MM.1S (cell line): ENCODE measurements at regions not wholly inside any gene's neighbourhood (a gene's known extent, or its start where the extent isn't known, plus 50 kb on each side); places are given as distances from the start of the nearest gene placed in this dataset.

Experiments
- DNase-seq: peaks from one replicate; pipeline ENCODE4 v3.0.0-alpha.2; 2015
- H2AFZ ChIP-seq: fragments of 300-600 bp; sonication (generic); 2 replicates; pipeline ENCODE4 v1.6.0; 2016; ENCODE audit warnings: antibody characterized with exemption, low read length
- H3F3A ChIP-seq: fragments of 300-600 bp; sonication (generic); 2 replicates; pipeline ENCODE4 v1.6.1; 2016; ENCODE audit warnings: mild to moderate bottlenecking, antibody characterized with exemption, low read length, moderate library complexity, mixed read lengths; ENCODE audit not compliant: insufficient read depth
- H3K27ac ChIP-seq: fragments of 300-600 bp; sonication (generic); 2 replicates; pipeline ENCODE4 v1.5.1; 2016; ENCODE audit warnings: mild to moderate bottlenecking, low read length
- H3K27me3 ChIP-seq: fragments of 300-600 bp; sonication (generic); replicated peaks from 2 replicates; pipeline ENCODE4 v1.6.0; 2016; ENCODE audit warnings: low read length; ENCODE audit not compliant: insufficient read depth
- H3K36me3 ChIP-seq: fragments of 300-600 bp; sonication (generic); replicated peaks from 2 replicates; pipeline ENCODE4 v1.6.1; 2016; ENCODE audit warnings: mild to moderate bottlenecking, low read length, mixed read lengths; ENCODE audit not compliant: insufficient read depth
- H3K4me1 ChIP-seq: fragments of 300-600 bp; sonication (generic); 2 replicates; pipeline ENCODE4 v1.6.1; 2016; ENCODE audit warnings: low read length, mixed read lengths
- H3K4me2 ChIP-seq: fragments of 300-600 bp; sonication (generic); 2 replicates; pipeline ENCODE4 v1.6.0; 2016; ENCODE audit warnings: low read depth, low read length
- H3K4me3 ChIP-seq: fragments of 300-600 bp; sonication (generic); 2 replicates; pipeline ENCODE4 v1.5.1; 2016; ENCODE audit warnings: low read length, mixed read lengths
- H3K79me2 ChIP-seq: fragments of 300-600 bp; sonication (generic); 2 replicates; pipeline ENCODE4 v1.6.1; 2016; ENCODE audit warnings: mixed run types, low read length, mixed read lengths
- H3K9ac ChIP-seq: fragments of 300-600 bp; sonication (generic); 2 replicates; pipeline ENCODE4 v1.6.1; 2016; ENCODE audit warnings: low read length, mixed read lengths
- H3K9me2 ChIP-seq: fragments of 300-600 bp; sonication (generic); replicated peaks from 2 replicates; pipeline ENCODE4 v1.6.1; 2016; ENCODE audit warnings: mild to moderate bottlenecking, low read length, mixed read lengths; ENCODE audit not compliant: insufficient read depth
- H3K9me3 ChIP-seq: fragments of 300-600 bp; sonication (generic); replicated peaks from 2 replicates; pipeline ENCODE4 v1.6.1; 2016; ENCODE audit warnings: mild to moderate bottlenecking, low read length, mixed read lengths; ENCODE audit not compliant: insufficient read depth
- H4K20me1 ChIP-seq: fragments of 300-600 bp; sonication (generic); 2 replicates; pipeline ENCODE4 v1.6.1; 2016; ENCODE audit warnings: mild to moderate bottlenecking, low read length, moderate library complexity, mixed read lengths; ENCODE audit not compliant: insufficient read depth
- CTCF ChIP-seq: fragments of 300-600 bp; sonication (generic); IDR thresholded peaks from 2 replicates; pipeline ENCODE4 v1.5.1; 2016; ENCODE audit warnings: antibody characterized with exemption, low read length, mixed read lengths
- EZH2 ChIP-seq: fragments of 300-600 bp; sonication (generic); optimal IDR thresholded peaks from 2 replicates; pipeline ENCODE3; 2017; ENCODE audit warnings: low read depth, mild to moderate bottlenecking, antibody characterized with exemption, low read length, mixed read lengths
- EZH2phosphoT487 ChIP-seq: fragments of 300-600 bp; sonication (generic); IDR thresholded peaks from 2 replicates; pipeline ENCODE4 v1.6.1; 2018; ENCODE audit warnings: antibody characterized with exemption, low read length

GRCh38 chr13:21980049-21980448 lies 309.2 kb downstream of the FGF9 start:
- H3K9me3 ChIP-seq, result no peaks in the 10 kb centered on the region
- no peak overlapping the region for H3K9ac ChIP-seq
- no peaks in the 10 kb centered on the region for H3K36me3 ChIP-seq
- H2AFZ ChIP-seq, result no peak overlapping the region
- H3K27ac ChIP-seq, result no peak overlapping the region
- H4K20me1 ChIP-seq, result no peaks in the 10 kb centered on the region
- H3F3A ChIP-seq, result no peaks in the 10 kb centered on the region
- H3K4me1 ChIP-seq, result no peaks in the 10 kb centered on the region
- H3K4me3 ChIP-seq, result no peak overlapping the region
- no peaks in the 10 kb centered on the region for H3K79me2 ChIP-seq
- no peaks in the 10 kb centered on the region for H3K9me2 ChIP-seq
- DNase-seq, result no peak
- no peak for TF ChIP-seq CTCF
- no peak for TF ChIP-seq EZH2phosphoT487
- TF ChIP-seq EZH2, result no peak
- no peak overlapping the region for H3K4me2 ChIP-seq
- no peaks in the 10 kb centered on the region for H3K27me3 ChIP-seq

GRCh38 chr13:21984156-21984555 lies 313.3 kb downstream of the FGF9 start:
- DNase-seq, result no peak
- Histone ChIP-seq H3K36me3 (no peaks in the 10 kb centered on the region), H3K4me1 (no peaks in the 10 kb centered on the region), H3K27ac (no peak overlapping the region), H3K4me3 (no peak overlapping the region), H2AFZ (no peak overlapping the region), H3K9me2 (no peaks in the 10 kb centered on the region), H3K4me2 (no peak overlapping the region), H3K27me3 (no peaks in the 10 kb centered on the region), H3K9me3 (no peaks in the 10 kb centered on the region), H3K79me2 (no peaks in the 10 kb centered on the region), H3F3A (no peaks in the 10 kb centered on the region), H3K9ac (no peak overlapping the region), H4K20me1 (no peaks in the 10 kb centered on the region)
- no peak for TF ChIP-seq EZH2phosphoT487
- no peak for TF ChIP-seq EZH2
- TF ChIP-seq CTCF, result no peak

GRCh38 chr13:21986602-21987001 lies 315.7 kb downstream of the FGF9 start:
- Histone ChIP-seq H4K20me1 (no peaks in the 10 kb centered on the region), H3K9ac (no peak overlapping the region), H3K4me3 (no peak overlapping the region), H2AFZ (no peak overlapping the region), H3F3A (no peaks in the 10 kb centered on the region), H3K4me1 (no peaks in the 10 kb centered on the region), H3K79me2 (no peaks in the 10 kb centered on the region), H3K9me2 (no peaks in the 10 kb centered on the region), H3K4me2 (no peak overlapping the region), H3K27me3 (no peaks in the 10 kb centered on the region), H3K36me3 (no peaks in the 10 kb centered on the region), H3K27ac (no peak overlapping the region), H3K9me3 (no peaks in the 10 kb centered on the region)
- DNase-seq, result no peak
- no peak for TF ChIP-seq CTCF
- no peak for TF ChIP-seq EZH2phosphoT487
- no peak for TF ChIP-seq EZH2
